ENCODE measurements at regions not wholly inside any gene's neighbourhood (a gene's known extent, or its start where the extent isn't known, plus 50 kb on each side); places are given as distances from the start of the nearest gene placed in this dataset.

DNA sequence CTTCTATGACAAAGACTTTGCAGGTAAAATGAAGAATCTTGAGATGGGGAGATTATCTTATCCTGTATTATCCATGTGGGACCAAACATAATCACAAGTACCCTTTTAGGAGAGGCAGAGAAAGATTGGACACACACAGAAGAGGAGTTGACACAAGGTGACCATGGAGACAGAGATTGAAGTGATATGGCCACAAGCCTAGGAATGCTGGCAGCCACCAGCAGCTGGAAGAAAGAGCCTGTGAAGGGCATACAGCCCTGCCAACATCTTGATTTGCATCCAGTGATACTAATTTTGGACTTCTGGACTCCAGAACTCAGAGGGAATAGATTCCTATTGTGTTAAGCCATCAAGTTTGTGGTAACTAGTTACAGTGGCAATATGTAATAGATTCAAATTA is 78.1 kb downstream of the RPS29 start:
- CTCF ChIA-PET, result no interaction called here
- intact Hi-C loops (cut with micrococcal nuclease), result no loop called here
- Mint-ChIP-seq H3K4me3 (no peak overlapping the region), H3K36me3 (ENCODE audit: low read depth) (no peaks in the 10 kb centered on the region), H3K27ac (no peak overlapping the region), H3K9me3 (peaks cover 6% of the 10 kb centered on the region), H3K4me1 (peaks cover 4% of the 10 kb centered on the region), H3K27me3 (peaks cover 8% of the 10 kb centered on the region)
- POLR2A ChIA-PET, result no interaction called here
- ATAC-seq (ENCODE audit: low read depth) (no peak), DNase-seq (no peak)
- TF ChIP-seq CTCF (IDR thresholded peaks at IDR 0.05), result no peak

GRCh38 chr14:49506650-49507049 is 79.5 kb downstream of the RPS29 start:
- H3K36me3 Mint-ChIP-seq (ENCODE audit: low read depth), result no peaks in the 10 kb centered on the region
- POLR2A ChIA-PET, result no interaction called here

GRCh38 chr14:49505041-49505766 is 81.0 kb downstream of the RPS29 start:
- POLR2A ChIA-PET, result no interaction called here
- ATAC-seq (ENCODE audit: low read depth), result no peak

More at GRCh38 chr14:49506650-49507049, 79.5 kb downstream of the RPS29 start:
- CTCF ChIA-PET, result no interaction called here
- Mint-ChIP-seq H3K27me3 (peaks cover 13% of the 10 kb centered on the region), H3K4me3 (no peak overlapping the region), H3K27ac (no peak overlapping the region), H3K4me1 (peaks cover 4% of the 10 kb centered on the region), H3K9me3 (peaks cover 6% of the 10 kb centered on the region)
- TF ChIP-seq CTCF (IDR thresholded peaks at IDR 0.05), result no peak
- DNase-seq (no peak), ATAC-seq (ENCODE audit: low read depth) (no peak)
- intact Hi-C loops (cut with micrococcal nuclease), result no loop called here

DNA sequence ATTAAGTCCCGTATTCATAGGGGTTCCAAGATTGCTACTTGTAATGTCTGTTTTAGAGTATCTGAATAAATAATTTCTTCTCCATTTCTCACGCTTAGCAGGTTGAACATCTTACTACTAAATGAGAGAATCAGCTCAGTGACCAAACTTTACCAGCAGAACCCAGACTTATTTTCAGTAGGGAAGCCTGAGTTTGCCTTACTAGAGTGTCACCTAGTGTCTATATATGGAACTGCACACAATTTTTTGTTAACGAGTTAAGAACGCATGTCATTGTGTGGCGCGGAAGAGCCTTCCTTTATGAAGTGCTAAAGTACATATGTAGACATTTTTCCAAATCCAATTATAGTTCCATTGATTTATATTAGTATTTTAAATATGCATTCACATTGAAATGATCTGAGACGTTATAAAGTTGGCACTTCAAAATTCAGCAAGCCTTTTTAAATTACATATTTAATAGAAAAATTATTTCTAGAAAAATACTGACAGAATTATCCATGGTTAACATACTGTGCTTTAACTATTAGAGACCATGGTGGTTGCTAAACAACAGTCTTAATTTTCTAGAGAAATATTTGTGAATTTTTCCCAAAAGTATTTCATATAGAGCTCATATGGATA is 88.3 kb downstream of the RPS29 start:
- POLR2A ChIA-PET, result no interaction called here
- no peaks in the 10 kb centered on the region for H3K4me1 Mint-ChIP-seq
- peak; percentile 65 for ATAC-seq (ENCODE audit: low read depth)
- intact Hi-C loops (cut with micrococcal nuclease), result loop anchor here (1.0 kb wide), 1 partner anchor 36 kb away; no protein-coding TSS in a partner anchor
- peak; percentile 50 for TF ChIP-seq CTCF (IDR thresholded peaks at IDR 0.05)
- no peaks in the 10 kb centered on the region for H3K9me3 Mint-ChIP-seq
- no peak overlapping the region for H3K27ac Mint-ChIP-seq
- H3K27me3 Mint-ChIP-seq, result peaks cover 18% of the 10 kb centered on the region
- CTCF ChIA-PET, result interaction anchor here (0.6 to 4.2 kb wide), 8 partner anchors 13 to 312 kb away, joined by 3 to 23 read pairs (median 3); no protein-coding TSS in a partner anchor
- no peaks in the 10 kb centered on the region for H3K36me3 Mint-ChIP-seq (ENCODE audit: low read depth)
- no peak for DNase-seq
- H3K4me3 Mint-ChIP-seq, result no peak overlapping the region

More at GRCh38 chr14:49505041-49505766, 81.0 kb downstream of the RPS29 start:
- CTCF ChIA-PET, result no interaction called here
- H3K9me3 Mint-ChIP-seq, result peaks cover 6% of the 10 kb centered on the region
- H3K36me3 Mint-ChIP-seq (ENCODE audit: low read depth), result no peaks in the 10 kb centered on the region
- H3K4me3 Mint-ChIP-seq, result no peak overlapping the region
- TF ChIP-seq CTCF (IDR thresholded peaks at IDR 0.05), result no peak
- no peak overlapping the region for H3K27ac Mint-ChIP-seq
- intact Hi-C loops (cut with micrococcal nuclease), result no loop called here
- peaks cover 4% of the 10 kb centered on the region for H3K4me1 Mint-ChIP-seq
- DNase-seq, result no peak
- peaks cover 16% of the 10 kb centered on the region for H3K27me3 Mint-ChIP-seq

DNA sequence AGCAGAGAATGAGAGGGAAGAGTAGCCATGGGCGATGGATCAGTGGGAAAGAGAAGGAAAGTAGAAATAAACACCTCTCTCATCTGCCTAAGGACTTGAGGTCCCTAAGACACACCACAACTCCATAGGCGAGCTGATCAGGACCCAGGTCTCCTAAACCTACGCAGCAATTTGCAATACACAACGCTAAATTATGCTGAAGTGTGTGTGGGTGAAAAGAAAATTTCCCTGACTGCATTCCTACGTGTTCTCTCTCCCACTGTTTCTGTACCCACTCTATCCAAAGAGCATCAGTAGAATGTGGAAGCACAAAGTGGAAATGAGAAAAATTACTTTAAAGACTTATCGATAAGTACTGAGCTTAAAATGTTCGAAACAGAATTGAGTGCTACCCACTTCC is 88.9 kb downstream of the RPS29 start:
- POLR2A ChIA-PET, result no interaction called here
- Mint-ChIP-seq H3K36me3 (ENCODE audit: low read depth) (no peaks in the 10 kb centered on the region), H3K27ac (no peak overlapping the region), H3K9me3 (no peaks in the 10 kb centered on the region), H3K4me1 (no peaks in the 10 kb centered on the region), H3K4me3 (no peak overlapping the region), H3K27me3 (peaks cover 16% of the 10 kb centered on the region)
- DNase-seq (no peak), ATAC-seq (ENCODE audit: low read depth) (no peak)
- CTCF ChIA-PET, result interaction anchor here (0.8 to 4.2 kb wide), 6 partner anchors 13 to 83 kb away, joined by 3 to 23 read pairs (median 4); no protein-coding TSS in a partner anchor
- intact Hi-C loops (cut with micrococcal nuclease), result loop anchor here (1.0 kb wide), 1 partner anchor 35 kb away; no protein-coding TSS in a partner anchor
- no peak for TF ChIP-seq CTCF (IDR thresholded peaks at IDR 0.05)
